Activated CD4-positive, alpha-beta T cell treated with anti-CD3 and anti-CD28 coated beads, Interleukin-2, amount 10 ng/mL, durations not matched to agents 7 days and 5 days (primary cell): ENCODE measurements at regions not wholly inside any gene's neighbourhood (a gene's known extent, or its start where the extent isn't known, plus 50 kb on each side); places are given as distances from the start of the nearest gene placed in this dataset.
"Not testable (repeated sequence)": the region's sequence is repeated elsewhere in the genome, so short reads cannot be mapped to it uniquely, and the experiment has no call there.

Source experiments
- CTCF ChIA-PET: fragments of 350-600 bp; sonication (Branson Sonifier 250); formaldehyde crosslinking; loops from one replicate; lab custom pipeline; 2021; ENCODE audit warnings: antibody characterized with exemption; lab: Charles Lee
- POLR2A ChIA-PET: fragments of 350-600 bp; sonication (Branson Sonifier 250); formaldehyde crosslinking; loops from one replicate; lab custom pipeline; 2021; ENCODE audit warnings: antibody characterized with exemption; lab: Charles Lee
- DNase-seq: peaks from one replicate; pipeline ENCODE4 v3.0.0-alpha.2; 2020
- H3K27ac Mint-ChIP-seq: one replicate; pipeline ENCODE4 v1.8.0; 2021; ENCODE audit warnings: mild to moderate bottlenecking, moderate library complexity, mixed read lengths
- H3K27me3 Mint-ChIP-seq: one replicate; pipeline ENCODE4 v1.8.0; 2021; ENCODE audit warnings: mixed read lengths
- H3K36me3 Mint-ChIP-seq: one replicate; pipeline ENCODE4 v1.8.0; 2021; ENCODE audit warnings: low read depth, mixed read lengths
- H3K4me1 Mint-ChIP-seq: one replicate; pipeline ENCODE4 v1.8.0; 2021; ENCODE audit warnings: mixed read lengths
- H3K4me3 Mint-ChIP-seq: one replicate; pipeline ENCODE4 v1.8.0; 2021; ENCODE audit warnings: mild to moderate bottlenecking, moderate library complexity, mixed read lengths
- H3K9me3 Mint-ChIP-seq: one replicate; pipeline ENCODE4 v1.8.0; 2021; ENCODE audit warnings: mixed read lengths

DNA sequence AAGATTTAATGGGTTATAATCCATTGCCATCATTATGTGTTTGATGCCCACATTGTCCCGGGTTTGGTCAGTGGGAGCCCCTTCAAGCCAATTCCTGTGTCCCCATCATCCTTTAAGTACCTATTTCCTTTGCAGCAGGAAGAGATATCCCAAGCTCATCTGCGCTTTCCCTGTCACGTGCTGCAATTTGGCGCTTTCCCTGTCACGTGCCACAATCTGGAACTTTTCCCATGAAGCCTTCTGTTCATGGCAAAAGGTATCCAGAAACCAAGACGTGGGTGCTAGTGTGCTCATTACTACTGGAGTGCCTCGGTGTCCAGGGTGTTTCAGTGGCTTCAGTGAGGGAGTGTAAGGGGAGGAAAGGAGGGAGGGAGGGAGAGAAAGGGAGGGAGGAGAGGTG is 168.5 kb downstream of the NPIPB11 start:
- Mint-ChIP-seq H3K27me3 (no peaks in the 10 kb centered on the region), H3K27ac (no peak overlapping the region), H3K4me3 (no peak overlapping the region), H3K4me1 (no peaks in the 10 kb centered on the region), H3K9me3 (peaks cover 2% of the 10 kb centered on the region), H3K36me3 (no peaks in the 10 kb centered on the region)
- POLR2A ChIA-PET, result no interaction called here
- no peak for DNase-seq
- CTCF ChIA-PET, result no interaction called here

DNA sequence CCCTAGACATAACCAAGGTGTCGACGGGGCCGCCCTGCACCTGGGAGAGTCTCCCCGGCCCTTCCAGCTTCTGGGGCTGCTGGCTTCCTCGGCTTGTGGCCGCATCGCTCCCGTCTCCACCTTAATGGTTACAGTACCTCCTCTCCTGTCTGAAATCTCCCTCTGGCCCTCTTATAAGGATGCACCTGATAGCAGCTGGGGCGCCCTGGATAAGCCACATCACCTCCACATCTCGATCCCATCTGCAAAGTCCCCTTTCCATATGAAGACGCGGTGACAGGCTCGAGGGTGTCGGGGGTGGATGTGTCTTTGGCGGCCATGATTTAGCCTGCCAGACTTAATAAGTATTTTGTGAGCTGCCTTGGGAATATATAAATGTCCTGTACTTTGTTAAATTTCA is 169.0 kb downstream of the NPIPB11 start:
- H3K4me3 Mint-ChIP-seq, H3K36me3 Mint-ChIP-seq, DNase-seq, CTCF ChIA-PET, H3K9me3 Mint-ChIP-seq, POLR2A ChIA-PET, H3K27ac Mint-ChIP-seq, H3K27me3 Mint-ChIP-seq, H3K4me1 Mint-ChIP-seq: not testable (repeated sequence)

DNA sequence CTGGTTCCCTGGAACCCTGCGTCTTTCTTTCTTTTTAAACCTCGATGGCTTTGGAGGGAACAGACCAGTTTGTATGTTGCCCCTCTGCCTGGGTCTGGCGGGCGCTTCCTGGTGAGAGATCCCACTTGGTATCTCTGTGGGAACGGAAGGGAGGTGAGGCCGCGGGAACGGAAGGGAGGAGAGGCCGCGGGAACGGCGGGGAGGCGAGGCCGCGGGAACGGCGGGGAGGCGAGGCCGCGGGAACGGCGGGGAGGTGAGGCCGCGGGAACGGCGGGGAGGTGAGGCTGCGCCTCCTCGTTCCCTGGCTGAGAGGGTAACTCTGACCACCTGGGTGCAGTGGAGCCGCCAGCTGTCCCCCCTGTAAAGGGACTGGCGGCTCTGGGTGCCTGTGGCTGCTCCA is 169.5 kb downstream of the NPIPB11 start:
- CTCF ChIA-PET, H3K27ac Mint-ChIP-seq, DNase-seq, H3K4me1 Mint-ChIP-seq, H3K9me3 Mint-ChIP-seq, H3K4me3 Mint-ChIP-seq, H3K36me3 Mint-ChIP-seq, POLR2A ChIA-PET, H3K27me3 Mint-ChIP-seq: not testable (repeated sequence)

DNA sequence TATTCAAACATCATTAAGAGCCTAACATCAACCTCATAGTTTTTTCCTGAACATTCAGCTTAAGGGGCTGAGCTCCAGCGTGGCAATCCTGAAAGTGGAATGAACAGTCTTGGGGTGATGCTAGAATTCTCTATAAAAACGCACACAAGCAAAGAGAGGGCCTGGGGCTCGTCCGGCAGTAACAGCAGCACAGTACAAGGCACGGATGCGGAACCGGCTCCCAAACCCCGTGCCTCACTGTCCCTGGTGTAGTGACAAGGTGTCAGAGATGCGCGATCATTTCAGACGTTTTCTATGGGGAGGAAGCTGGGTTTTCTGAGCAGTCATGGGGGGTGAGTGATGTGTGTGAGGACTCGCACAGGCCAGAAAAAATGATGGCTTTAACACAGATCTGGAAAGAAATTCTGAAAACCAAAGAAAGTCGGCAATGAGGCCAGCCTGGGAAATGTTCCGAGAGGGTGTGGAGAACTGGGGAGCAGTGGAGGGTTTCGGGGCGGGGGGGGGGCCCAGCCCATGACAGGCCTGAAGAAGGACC is 170.6 kb downstream of the NPIPB11 start:
- H3K27ac Mint-ChIP-seq, H3K9me3 Mint-ChIP-seq, H3K36me3 Mint-ChIP-seq, H3K4me3 Mint-ChIP-seq, H3K27me3 Mint-ChIP-seq, H3K4me1 Mint-ChIP-seq, CTCF ChIA-PET, DNase-seq, POLR2A ChIA-PET: not testable (repeated sequence)

DNA sequence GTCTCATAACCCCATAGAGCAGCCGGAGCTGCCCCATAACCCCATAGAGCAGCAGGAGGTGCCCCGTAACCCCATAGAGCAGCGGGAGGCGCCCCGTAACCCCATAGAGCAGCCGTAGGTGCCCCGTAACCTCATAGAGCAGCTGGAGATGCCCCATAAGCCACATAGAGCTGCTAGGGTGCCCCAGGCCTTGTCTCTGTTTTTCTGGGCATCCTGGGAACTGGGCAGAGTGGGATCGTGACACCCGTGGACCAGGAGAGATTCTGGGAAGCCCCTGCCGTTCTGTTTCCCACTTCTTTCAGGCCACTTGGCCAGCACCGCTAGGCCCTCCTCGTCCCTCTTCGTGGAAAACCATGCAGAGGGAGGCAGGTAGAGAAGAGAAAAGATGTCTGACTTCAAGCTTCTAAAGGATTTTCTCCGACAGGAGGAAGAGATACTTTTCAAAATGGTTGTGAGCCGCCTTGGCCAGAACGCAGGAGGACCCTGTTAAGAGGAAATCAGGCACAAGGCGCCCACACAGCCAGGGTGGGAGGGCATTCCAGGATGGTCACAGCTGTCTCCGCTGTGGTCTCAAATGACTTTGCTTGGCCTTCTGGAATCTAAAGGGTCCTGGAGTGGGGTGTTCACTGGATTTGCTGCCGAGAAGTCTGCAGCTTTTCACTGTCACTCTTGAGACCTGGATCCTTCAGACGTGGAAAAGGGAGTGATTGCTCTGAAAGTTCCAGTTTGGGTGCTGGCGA is 171.8 kb downstream of the NPIPB11 start:
- H3K4me1 Mint-ChIP-seq, H3K27ac Mint-ChIP-seq, CTCF ChIA-PET, H3K27me3 Mint-ChIP-seq, H3K4me3 Mint-ChIP-seq, DNase-seq, POLR2A ChIA-PET, H3K9me3 Mint-ChIP-seq, H3K36me3 Mint-ChIP-seq: not testable (repeated sequence)

DNA sequence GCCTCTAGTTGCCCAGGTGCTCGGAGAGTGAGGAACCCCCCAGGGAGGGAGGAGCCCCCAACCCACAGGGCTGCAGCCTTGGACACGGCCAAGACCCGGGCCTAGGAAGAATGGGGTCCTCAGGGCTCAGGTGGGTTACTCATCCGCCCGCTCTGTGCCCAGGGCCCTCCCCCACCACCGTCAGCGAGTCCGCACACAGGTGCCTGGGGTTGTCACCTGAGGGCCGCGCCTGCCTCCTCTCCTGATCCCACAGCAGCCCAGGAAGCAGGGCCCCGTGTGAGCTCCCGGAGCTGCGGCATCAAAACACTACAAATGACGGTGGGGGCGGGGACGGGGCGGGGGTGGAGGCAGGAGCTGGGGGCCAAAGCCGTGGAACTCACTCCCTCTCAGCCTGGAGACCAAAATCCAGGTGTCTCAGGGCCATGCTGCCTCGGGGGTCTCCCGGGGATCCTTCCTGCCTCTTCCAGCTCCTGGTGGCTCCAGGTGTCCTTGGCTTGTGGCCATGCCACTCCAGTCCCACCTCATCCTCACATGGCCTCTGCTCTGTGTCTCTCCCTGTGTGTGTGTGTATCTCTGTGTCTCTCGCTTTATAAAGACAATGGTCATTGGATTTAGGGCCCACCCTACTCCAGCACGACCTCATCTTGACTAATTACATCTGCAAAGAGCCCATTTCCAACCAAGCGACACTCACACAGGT is 172.7 kb downstream of the NPIPB11 start:
- H3K4me3 Mint-ChIP-seq, H3K4me1 Mint-ChIP-seq, H3K27me3 Mint-ChIP-seq, CTCF ChIA-PET, H3K36me3 Mint-ChIP-seq, DNase-seq, H3K27ac Mint-ChIP-seq, POLR2A ChIA-PET, H3K9me3 Mint-ChIP-seq: not testable (repeated sequence)

- ChIA-PET CTCF (no interaction called here), POLR2A (no interaction called here)
- H3K36me3 Mint-ChIP-seq, result no peaks in the 10 kb centered on the region
- no peaks in the 10 kb centered on the region for H3K9me3 Mint-ChIP-seq
- no peak overlapping the region for H3K27ac Mint-ChIP-seq
- H3K4me3 Mint-ChIP-seq, result no peak overlapping the region
- peaks cover 4% of the 10 kb centered on the region for H3K4me1 Mint-ChIP-seq
- no peaks in the 10 kb centered on the region for H3K27me3 Mint-ChIP-seq
- no peak for DNase-seq
These were observed 173.5 kb downstream of the NPIPB11 start for GRCh38 chr16:29232811-29233704.

GRCh38 chr16:29232160-29232705 is 174.3 kb downstream of the NPIPB11 start:
- H3K4me3 Mint-ChIP-seq, CTCF ChIA-PET, H3K4me1 Mint-ChIP-seq, POLR2A ChIA-PET, H3K9me3 Mint-ChIP-seq, H3K27ac Mint-ChIP-seq, H3K36me3 Mint-ChIP-seq, H3K27me3 Mint-ChIP-seq, DNase-seq: not testable (repeated sequence)

GRCh38 chr16:29231244-29231643 is 175.3 kb downstream of the NPIPB11 start:
- Mint-ChIP-seq H3K4me1 (peaks cover 8% of the 10 kb centered on the region), H3K27me3 (no peaks in the 10 kb centered on the region), H3K9me3 (peaks cover 2% of the 10 kb centered on the region), H3K36me3 (peaks cover 2% of the 10 kb centered on the region), H3K27ac (no peak overlapping the region), H3K4me3 (no peak overlapping the region)
- POLR2A ChIA-PET, result no interaction called here
- DNase-seq, result no peak
- CTCF ChIA-PET, result no interaction called here

- no peak for DNase-seq
- H3K4me3 Mint-ChIP-seq, result no peak overlapping the region
- peaks cover 2% of the 10 kb centered on the region for H3K36me3 Mint-ChIP-seq
- H3K27me3 Mint-ChIP-seq, result no peaks in the 10 kb centered on the region
- ChIA-PET POLR2A (no interaction called here), CTCF (no interaction called here)
- H3K27ac Mint-ChIP-seq, result no peak overlapping the region
- peaks cover 8% of the 10 kb centered on the region for H3K4me1 Mint-ChIP-seq
- H3K9me3 Mint-ChIP-seq, result peaks cover 2% of the 10 kb centered on the region
These were observed 175.8 kb downstream of the NPIPB11 start for GRCh38 chr16:29230671-29231096.

- H3K4me1 Mint-ChIP-seq, H3K9me3 Mint-ChIP-seq, POLR2A ChIA-PET, H3K36me3 Mint-ChIP-seq, CTCF ChIA-PET, H3K4me3 Mint-ChIP-seq, H3K27ac Mint-ChIP-seq, H3K27me3 Mint-ChIP-seq, DNase-seq: not testable (repeated sequence)
These were observed 176.4 kb downstream of the NPIPB11 start for GRCh38 chr16:29230006-29230668.

DNA sequence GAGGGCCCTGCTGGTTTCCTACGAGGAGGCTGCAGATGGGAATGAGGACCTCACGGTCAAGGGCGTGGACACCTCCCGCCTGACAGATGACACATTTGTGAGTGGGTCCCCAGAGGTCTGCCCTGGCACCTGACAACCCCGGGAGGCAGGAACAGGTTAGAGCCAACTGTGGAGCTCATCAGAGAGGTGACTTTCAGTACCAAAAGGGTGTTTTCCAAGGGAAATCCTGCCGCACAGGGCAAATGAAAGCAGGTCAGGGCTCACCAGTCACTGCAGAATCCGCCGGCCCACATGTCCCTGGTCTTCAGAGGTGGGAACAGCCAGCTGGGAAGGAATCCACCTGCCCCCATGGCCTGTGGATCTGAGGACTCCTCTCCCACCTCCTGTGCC is 176.9 kb downstream of the NPIPB11 start:
- H3K27me3 Mint-ChIP-seq, CTCF ChIA-PET, H3K9me3 Mint-ChIP-seq, H3K27ac Mint-ChIP-seq, H3K4me1 Mint-ChIP-seq, H3K36me3 Mint-ChIP-seq, DNase-seq, H3K4me3 Mint-ChIP-seq, POLR2A ChIA-PET: not testable (repeated sequence)
